HCT116 (cell line): ENCODE measurements at regions not wholly inside any gene's neighbourhood (a gene's known extent, or its start where the extent isn't known, plus 50 kb on each side); places are given as distances from the start of the nearest gene placed in this dataset.

Experiments used
- ATAC-seq: fragments of 200-7000 bp; cut with Tn5 transposase; 2 replicates; pipeline ENCODE4 v1.9.1; 2020; ENCODE audit warnings: mild to moderate bottlenecking, moderate library complexity
- BruUV-seq: library from RNA; stranded (reverse); fragments of 400-500 nt; replicated peaks from 2 replicates; lab custom pipeline; 2021; lab: Mats Ljungman, UMichigan
- CTCF ChIA-PET: fragments of 300-600 bp; sonication (Branson Sonifier 250); formaldehyde crosslinking; loops from one replicate; lab custom pipeline; 2021; ENCODE audit warnings: antibody characterized with exemption; lab: Charles Lee
- POLR2A ChIA-PET: fragments of 300-600, 350-600 bp; sonication (Branson Sonifier 250); formaldehyde crosslinking; loops from one replicate; lab custom pipeline; 2021; ENCODE audit warnings: antibody characterized with exemption; lab: Charles Lee
- RAD21 ChIA-PET, 2 experiments: fragments of 300-600 bp; sonication (Branson Sonifier 250); formaldehyde crosslinking; loops; one replicate each; lab custom pipeline; 2023; ENCODE audit warnings: low total read pairs in 2 of 2; ENCODE audit not compliant: uncharacterized antibody in 2 of 2, unreplicated experiment in 2 of 2, low non-redundant PET in 1 of 2; lab: Charles Lee
- DNase-seq: peaks from one replicate; pipeline ENCODE4 v3.0.0-alpha.2; 2010; ENCODE audit warnings: low read depth, low spot score
- H2AFZ ChIP-seq: fragments of 200-600 bp; shearing (Covaris generic), sonication (generic); 2 replicates; pipeline ENCODE4 v1.6.1; 2017; ENCODE audit warnings: low read depth, mixed run types, mixed read lengths, antibody characterized with exemption, low read length; ENCODE audit not compliant: poor library complexity, severe bottlenecking
- H3K27ac ChIP-seq: 2 replicates; pipeline ENCODE4 v1.5.1; 2012; ENCODE audit warnings: low read depth, low read length
- H3K27me3 ChIP-seq: fragments of 200-600 bp; sonication (generic); 2 replicates; pipeline ENCODE4 v1.6.1; 2016; ENCODE audit warnings: mixed run types, low read length, mixed read lengths; ENCODE audit not compliant: insufficient read depth
- H3K36me3 ChIP-seq, 2 experiments: fragments of 200-500 bp in 1 of 2; fragments of 200-600 bp in 1 of 2; sonication (Bioruptor generic) in 1 of 2; sonication (generic) in 1 of 2; 2 replicates each; pipeline versions ENCODE4 v1.5.1 to v1.6.1; 2014 to 2016; ENCODE audit warnings: low read length in 2 of 2, inconsistent platforms in 1 of 2, mixed read lengths in 1 of 2, mixed run types in 1 of 2; ENCODE audit not compliant: insufficient read depth in 2 of 2, control insufficient read depth in 1 of 2
- H3K4me1 ChIP-seq, 2 experiments: fragments of 200-600 bp in 1 of 2; sonication (generic) in 1 of 2; 2 replicates each; pipeline versions ENCODE4 v1.5.1 to v1.6.1; 2012 to 2017; ENCODE audit warnings: low read length in 2 of 2, inconsistent platforms in 1 of 2, mild to moderate bottlenecking in 1 of 2, mixed read lengths in 1 of 2, mixed run types in 1 of 2, moderate library complexity in 1 of 2; ENCODE audit not compliant: insufficient read depth in 2 of 2, control insufficient read depth in 1 of 2
- H3K4me2 ChIP-seq: fragments of 200-600 bp; sonication (generic); 2 replicates; pipeline ENCODE4 v1.6.1; 2017; ENCODE audit warnings: mixed run types, low read length, mixed read lengths
- H3K4me3 ChIP-seq, 2 experiments: fragments of 200-600 bp in 1 of 2; sonication (generic) in 1 of 2; replicated peaks in 1 of 2; 2 replicates each; pipeline ENCODE4 v1.5.1; 2011 to 2016; ENCODE audit warnings: low read length in 2 of 2, control low read depth in 1 of 2, low read depth in 1 of 2, mild to moderate bottlenecking in 1 of 2, mixed read lengths in 1 of 2, mixed run types in 1 of 2
- H3K79me2 ChIP-seq: fragments of 200-600 bp; sonication (generic); 2 replicates; pipeline ENCODE4 v1.6.1; 2017; ENCODE audit warnings: mild to moderate bottlenecking, mixed run types, low read length, moderate library complexity, mixed read lengths; ENCODE audit not compliant: insufficient read depth
- H3K9ac ChIP-seq: fragments of 200-600 bp; sonication (generic); 2 replicates; pipeline ENCODE4 v1.6.1; 2016; ENCODE audit warnings: low read length, mixed read lengths
- H3K9me2 ChIP-seq: fragments of 200-600 bp; sonication (generic), shearing (Covaris generic); 2 replicates; pipeline ENCODE4 v1.6.1; 2017; ENCODE audit warnings: mixed run types, mild to moderate bottlenecking, moderate library complexity; ENCODE audit not compliant: insufficient read depth
- H3K9me3 ChIP-seq, 2 experiments: fragments of 200-500 bp in 1 of 2; fragments of 200-600 bp in 1 of 2; sonication (Bioruptor generic) in 1 of 2; sonication (generic) in 1 of 2; 2 replicates each; pipeline ENCODE4 v1.6.1; 2014 to 2017; ENCODE audit warnings: low read length in 2 of 2, mixed read lengths in 2 of 2, inconsistent platforms in 1 of 2, low read depth in 1 of 2, mild to moderate bottlenecking in 1 of 2, mixed run types in 1 of 2, moderate library complexity in 1 of 2; ENCODE audit not compliant: control insufficient read depth in 1 of 2, insufficient read depth in 1 of 2
- H4K20me1 ChIP-seq: fragments of 200-600 bp; sonication (generic), shearing (Covaris generic); 2 replicates; pipeline ENCODE4 v1.6.1; 2017; ENCODE audit warnings: mixed run types, mild to moderate bottlenecking, moderate library complexity; ENCODE audit not compliant: insufficient read depth
- CBX3 ChIP-seq: IDR thresholded peaks from 2 replicates; pipeline ENCODE4 v1.6.1; 2012; ENCODE audit warnings: low read depth
- CEBPB ChIP-seq: IDR thresholded peaks from 2 replicates; pipeline ENCODE4 v1.6.1; 2012; ENCODE audit warnings: low read depth
- EGR1 ChIP-seq: IDR thresholded peaks from 2 replicates; pipeline ENCODE4 v1.6.1; 2012; ENCODE audit warnings: low read depth
- EZH2 ChIP-seq: fragments of 200-600 bp; sonication (generic); IDR thresholded peaks from 2 replicates; pipeline ENCODE4 v1.6.1; 2017; ENCODE audit warnings: antibody characterized with exemption, mixed run types
- POLR2A ChIP-seq: IDR thresholded peaks from 2 replicates; pipeline ENCODE4 v1.7.0; 2011; ENCODE audit warnings: borderline replicate concordance; ENCODE audit not compliant: insufficient read depth, insufficient read length; ENCODE audit errors: extremely low read depth
- POLR2AphosphoS5 ChIP-seq: IDR thresholded peaks from 2 replicates; pipeline ENCODE4 v1.6.1; 2011; ENCODE audit warnings: mild to moderate bottlenecking, low read depth, low read length, moderate library complexity
- SP1 ChIP-seq: IDR thresholded peaks from 2 replicates; pipeline ENCODE4 v1.6.1; 2012; ENCODE audit warnings: low read depth
- SRF ChIP-seq: IDR thresholded peaks from 2 replicates; pipeline ENCODE4 v1.6.1; 2012; ENCODE audit warnings: low read depth
- TCF7L2 ChIP-seq: IDR thresholded peaks from 2 replicates; pipeline ENCODE4 v1.7.0; 2011; ENCODE audit warnings: borderline replicate concordance, inconsistent platforms; ENCODE audit not compliant: insufficient read depth, insufficient read length; ENCODE audit errors: extremely low read depth
- intact Hi-C: fragments of 100-400 bp; cut with micrococcal nuclease; formaldehyde crosslinking; loops from 2 replicates; pipeline ENCODE4 v1.10.0; 2022
- TF ChIP-seq, protein P1 (sequence below), 3 experiments: fragments of 200-600 bp in 1 of 3; sonication (generic) in 1 of 3; IDR thresholded peaks in 2 of 3; conservative IDR thresholded peaks in 1 of 3; 2 replicates each; pipeline ENCODE4 v1.5.1; 2012 to 2017; ENCODE audit warnings: low read depth in 2 of 3, low read length in 2 of 3, antibody characterized with exemption in 1 of 3, borderline replicate concordance in 1 of 3, control low read depth in 1 of 3, mild to moderate bottlenecking in 1 of 3, mixed read lengths in 1 of 3, mixed run types in 1 of 3, moderate library complexity in 1 of 3; ENCODE audit not compliant: insufficient read depth in 1 of 3
- TF ChIP-seq, protein P2 (sequence below): IDR thresholded peaks from 2 replicates; pipeline ENCODE4 v1.6.1; 2012

DNA sequence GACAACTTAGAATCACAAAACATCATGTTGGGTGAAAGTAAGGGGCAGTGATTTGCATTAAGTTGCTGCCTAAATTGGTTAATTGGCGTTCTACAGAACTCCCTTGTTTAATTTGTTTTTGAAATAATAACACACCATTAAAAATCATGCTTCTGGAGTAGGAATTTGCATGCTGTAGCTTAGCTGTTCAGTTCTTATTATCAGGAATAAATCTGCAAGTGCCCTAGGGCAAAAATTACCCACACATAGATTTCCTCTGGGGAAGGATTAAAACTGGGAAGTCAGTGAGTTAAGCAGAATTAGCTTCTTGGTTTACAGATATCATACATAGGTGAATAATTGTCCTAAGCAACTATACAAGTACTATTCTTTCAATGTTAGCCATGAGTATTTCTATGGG, 381.6 kb upstream of the NAALADL2 start:
- H3K9ac ChIP-seq = no peak overlapping the region
- H3K9me2 ChIP-seq = no peaks in the 10 kb centered on the region; the same call in 1 of the 2 replicates
- ChIA-PET POLR2A (no interaction called here), CTCF (no interaction called here), RAD21 (no interaction called here)
- H3K27ac ChIP-seq = no peak overlapping the region
- no peaks in the 10 kb centered on the region for H3K9me3 ChIP-seq
- intact Hi-C loops = no loop called here
- H3K79me2 ChIP-seq = no peaks in the 10 kb centered on the region
- no TSS peak for BruUV-seq
- no peaks in the 10 kb centered on the region for H3K36me3 ChIP-seq
- H2AFZ ChIP-seq = no peak overlapping the region
- ATAC-seq = no peak
- no peaks in the 10 kb centered on the region for H3K27me3 ChIP-seq
- H3K4me2 ChIP-seq = no peak overlapping the region
- H4K20me1 ChIP-seq = no peaks in the 10 kb centered on the region
- no peaks in the 10 kb centered on the region for H3K4me1 ChIP-seq
- DNase-seq = no peak
- TF ChIP-seq, protein P1, sequence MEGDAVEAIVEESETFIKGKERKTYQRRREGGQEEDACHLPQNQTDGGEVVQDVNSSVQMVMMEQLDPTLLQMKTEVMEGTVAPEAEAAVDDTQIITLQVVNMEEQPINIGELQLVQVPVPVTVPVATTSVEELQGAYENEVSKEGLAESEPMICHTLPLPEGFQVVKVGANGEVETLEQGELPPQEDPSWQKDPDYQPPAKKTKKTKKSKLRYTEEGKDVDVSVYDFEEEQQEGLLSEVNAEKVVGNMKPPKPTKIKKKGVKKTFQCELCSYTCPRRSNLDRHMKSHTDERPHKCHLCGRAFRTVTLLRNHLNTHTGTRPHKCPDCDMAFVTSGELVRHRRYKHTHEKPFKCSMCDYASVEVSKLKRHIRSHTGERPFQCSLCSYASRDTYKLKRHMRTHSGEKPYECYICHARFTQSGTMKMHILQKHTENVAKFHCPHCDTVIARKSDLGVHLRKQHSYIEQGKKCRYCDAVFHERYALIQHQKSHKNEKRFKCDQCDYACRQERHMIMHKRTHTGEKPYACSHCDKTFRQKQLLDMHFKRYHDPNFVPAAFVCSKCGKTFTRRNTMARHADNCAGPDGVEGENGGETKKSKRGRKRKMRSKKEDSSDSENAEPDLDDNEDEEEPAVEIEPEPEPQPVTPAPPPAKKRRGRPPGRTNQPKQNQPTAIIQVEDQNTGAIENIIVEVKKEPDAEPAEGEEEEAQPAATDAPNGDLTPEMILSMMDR (IDR thresholded peaks at IDR 0.05 in 2 of 3, conservative IDR thresholded peaks at IDR 0.05 in 1 of 3; ENCODE audit: borderline replicate concordance in 1 of 3, insufficient read depth in 1 of 3, low read depth in 2 of 3, low read length in 2 of 3) = no peak
- TF ChIP-seq POLR2AphosphoS5 = no peak
- TF ChIP-seq CBX3 = no peak
- TF ChIP-seq TCF7L2 = no peak
- TF ChIP-seq SRF = no peak
- no peak for TF ChIP-seq CEBPB
- TF ChIP-seq, protein P2, sequence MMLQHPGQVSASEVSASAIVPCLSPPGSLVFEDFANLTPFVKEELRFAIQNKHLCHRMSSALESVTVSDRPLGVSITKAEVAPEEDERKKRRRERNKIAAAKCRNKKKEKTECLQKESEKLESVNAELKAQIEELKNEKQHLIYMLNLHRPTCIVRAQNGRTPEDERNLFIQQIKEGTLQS = no peak
- TF ChIP-seq POLR2A = no peak
- no peak for TF ChIP-seq SP1
- TF ChIP-seq EZH2 = no peak
- TF ChIP-seq EGR1 = no peak
- no peak overlapping the region for H3K4me3 ChIP-seq
